Skin of body (tissue), 1 donor: ENCODE measurements at regions not wholly inside any gene's neighbourhood (a gene's known extent, or its start where the extent isn't known, plus 50 kb on each side); places are given as distances from the start of the nearest gene placed in this dataset.
"Not testable (repeated sequence)": the region's sequence is repeated elsewhere in the genome, so short reads cannot be mapped to it uniquely, and the experiment has no call there.

Experiments used
- DNase-seq: peaks from one replicate; lab custom pipeline; 2025; lab: John Stamatoyannopoulos, UW

GRCh38 chr2:149763358-149763757 lies 175.8 kb upstream of the MMADHC start:
- DNase-seq, result no peak

GRCh38 chr2:149761611-149762010 lies 174.0 kb upstream of the MMADHC start:
- no peak for DNase-seq

GRCh38 chr2:149759382-149759781 lies 171.8 kb upstream of the MMADHC start:
- not testable (repeated sequence) for DNase-seq

- not testable (repeated sequence) for DNase-seq
Measured at GRCh38 chr2:149754722-149755121, 167.1 kb upstream of the MMADHC start.

- no peak for DNase-seq
Measured at GRCh38 chr2:149747456-149747855, 159.9 kb upstream of the MMADHC start.

- DNase-seq, result no peak
Measured at GRCh38 chr2:149745396-149746230, 158.0 kb upstream of the MMADHC start.

- no peak for DNase-seq
Measured at GRCh38 chr2:149744865-149745264, 157.3 kb upstream of the MMADHC start.

- peak; percentile 86 for DNase-seq
Measured at GRCh38 chr2:149743842-149744448, 156.4 kb upstream of the MMADHC start.

- peak; percentile 79 for DNase-seq
Measured at GRCh38 chr2:149741646-149742045, 154.1 kb upstream of the MMADHC start.

- no peak for DNase-seq
Measured at GRCh38 chr2:149740490-149740889, 152.9 kb upstream of the MMADHC start.

GRCh38 chr2:149739883-149740265 lies 152.3 kb upstream of the MMADHC start:
- DNase-seq, result no peak

GRCh38 chr2:149739171-149739882 lies 151.8 kb upstream of the MMADHC start:
- DNase-seq, result no peak

GRCh38 chr2:149738767-149739166 lies 151.2 kb upstream of the MMADHC start:
- DNase-seq, result no peak

GRCh38 chr2:149737896-149738295 lies 150.3 kb upstream of the MMADHC start:
- DNase-seq, result no peak

GRCh38 chr2:149735237-149735958 lies 147.8 kb upstream of the MMADHC start:
- peak; percentile 5 for DNase-seq

GRCh38 chr2:149733936-149734685 lies 146.5 kb upstream of the MMADHC start:
- peak; percentile 12 for DNase-seq

GRCh38 chr2:149732730-149733290 lies 145.2 kb upstream of the MMADHC start:
- DNase-seq, result no peak

- no peak for DNase-seq
Measured at GRCh38 chr2:149732001-149732685, 144.6 kb upstream of the MMADHC start.

- peak; percentile 14 for DNase-seq
Measured at GRCh38 chr2:149731079-149731478, 143.5 kb upstream of the MMADHC start.

GRCh38 chr2:149729586-149729985 lies 142.0 kb upstream of the MMADHC start:
- no peak for DNase-seq
